ENCODE measurements at regions not wholly inside any gene's neighbourhood (a gene's known extent, or its start where the extent isn't known, plus 50 kb on each side); places are given as distances from the start of the nearest gene placed in this dataset.

GRCh38 chr1:60809204-60809980 is 273.0 kb upstream of the NFIA start:
- H4K91ac ChIP-seq (replicated peaks; ENCODE audit: insufficient read length, low read length) = no peak overlapping the region
- H3K14ac ChIP-seq (ENCODE audit: insufficient read length) = no peak overlapping the region
- no peak overlapping the region for H2AFZ ChIP-seq (ENCODE audit: low read length)
- no peak overlapping the region for H3K18ac ChIP-seq (ENCODE audit: extremely low read depth, low read length)
- DNase-seq (ENCODE audit: low read depth in 1 of 2, low spot score in 2 of 2) = no peak
- no peak overlapping the region for H3K56ac ChIP-seq (replicated peaks; ENCODE audit: insufficient read length, low read depth, low read length)
- no peak overlapping the region for H4K8ac ChIP-seq (ENCODE audit: extremely low read depth, insufficient read depth, low read length)
- FAIRE-seq = no peak
- H2BK5ac ChIP-seq (ENCODE audit: low read depth, low read length) = no peak overlapping the region
- no peak overlapping the region for H4K5ac ChIP-seq (ENCODE audit: insufficient read length, low read depth, low read length)
- no peak overlapping the region for H2BK15ac ChIP-seq (ENCODE audit: low read length)
- no peaks in the 10 kb centered on the region for H3K4me1 ChIP-seq (replicated peaks in 1 of 4; ENCODE audit: control insufficient read depth in 3 of 4, insufficient read depth in 4 of 4, low read length in 3 of 4)
- H3K79me2 ChIP-seq (ENCODE audit: control insufficient read depth in 1 of 2, insufficient read depth in 2 of 2, low read length in 2 of 2) = no peaks in the 10 kb centered on the region
- H2BK120ac ChIP-seq (replicated peaks; ENCODE audit: low read depth, low read length) = no peak overlapping the region
- TF ChIP-seq NANOG (IDR thresholded peaks at IDR 0.05; ENCODE audit: insufficient read depth, low read depth, low read length, poor library complexity, severe bottlenecking) (no peak), TCF12 (IDR thresholded peaks at IDR 0.05; ENCODE audit: low read depth, low read length) (no peak), SIX5 (IDR thresholded peaks at IDR 0.05; ENCODE audit: low read depth, low read length) (no peak)
- ChIA-PET CTCF (ENCODE audit: partially characterized antibody) (interaction anchor here (0.6 to 1.1 kb wide), 4 partner anchors 12 to 725 kb away, joined by 3 read pairs; no protein-coding TSS in a partner anchor), POLR2A (ENCODE audit: partially characterized antibody) (no interaction called here)
- no peak overlapping the region for H3K23ac ChIP-seq (ENCODE audit: insufficient read length)
- no peaks in the 10 kb centered on the region for H4K20me1 ChIP-seq (replicated peaks in 1 of 2; ENCODE audit: control insufficient read depth in 1 of 2, insufficient read depth in 2 of 2, low read length in 2 of 2)
- no peaks in the 10 kb centered on the region for H3K23me2 ChIP-seq (ENCODE audit: low read depth, low read length)
- H3K27ac ChIP-seq (ENCODE audit: low read depth, low read length) = no peak overlapping the region
- H3K4ac ChIP-seq (replicated peaks; ENCODE audit: insufficient read length, low read depth, low read length) = no peak overlapping the region
- H2BK12ac ChIP-seq (ENCODE audit: low read depth, low read length) = no peak overlapping the region
- H3K27me3 ChIP-seq (replicated peaks in 1 of 4; ENCODE audit: control insufficient read depth in 3 of 4, extremely low read depth in 1 of 4, insufficient read depth in 3 of 4, low read length in 3 of 4) = no peaks in the 10 kb centered on the region
- H2AK5ac ChIP-seq (ENCODE audit: low read depth, low read length) = no peak overlapping the region
- H3K36me3 ChIP-seq (ENCODE audit: control insufficient read depth in 2 of 4, insufficient read depth in 4 of 4, low read length in 3 of 4) = no peaks in the 10 kb centered on the region
- no peaks in the 10 kb centered on the region for H3K9me3 ChIP-seq (ENCODE audit: insufficient read depth in 2 of 2, low read depth in 1 of 2, low read length in 1 of 2)
- no peak overlapping the region for H3K4me2 ChIP-seq (ENCODE audit: insufficient read depth in 1 of 2, low read depth in 2 of 2, low read length in 2 of 2)
- H3K9ac ChIP-seq (replicated peaks in 1 of 4; ENCODE audit: extremely low read depth in 1 of 4, low read depth in 3 of 4, low read length in 3 of 4) = no peak overlapping the region
- no peaks in the 10 kb centered on the region for H3K79me1 ChIP-seq (ENCODE audit: low read depth, low read length)
- 94% methylated on average over 8 of the region's 8 CpGs; no CpG with 5 or more reads in 1 of the 2 experiments for WGBS, 2 experiments (ENCODE audit: extremely low coverage in 1 of 2, insufficient coverage in 1 of 2, insufficient read length in 1 of 2, insufficient replicate concordance in 2 of 2, low coverage in 1 of 2, low lambda C conversion rate in 2 of 2, missing lambda C conversion rate in 1 of 2)
- H3K4me3 ChIP-seq (ENCODE audit: extremely low read depth in 1 of 4, insufficient read depth in 2 of 4, low read depth in 3 of 4, low read length in 4 of 4) = no peak overlapping the region
- no peak overlapping the region for H2BK20ac ChIP-seq (ENCODE audit: low read length)
